ENCODE measurements at regions not wholly inside any gene's neighbourhood (a gene's known extent, or its start where the extent isn't known, plus 50 kb on each side); places are given as distances from the start of the nearest gene placed in this dataset.

DNA sequence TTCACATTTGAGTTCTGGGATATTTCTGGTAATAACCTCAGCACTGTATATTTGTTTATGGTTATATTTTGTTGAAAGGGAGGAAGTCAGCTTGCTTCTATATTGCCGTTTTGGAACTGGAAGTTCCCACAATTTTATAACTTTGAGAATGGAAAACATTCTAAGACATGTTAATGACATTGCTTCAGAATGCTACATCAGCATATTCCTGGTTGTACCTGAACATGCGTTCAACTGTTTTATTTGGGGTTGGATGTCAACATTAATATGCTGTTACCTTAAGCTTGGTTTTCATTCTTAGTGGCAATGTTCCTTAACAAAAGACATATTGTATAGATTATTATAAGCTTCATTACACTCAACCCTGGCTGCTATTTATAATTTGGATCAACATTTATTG, 489.4 kb upstream of the MAGEB18 start:
- Histone ChIP-seq H2BK15ac (ENCODE audit: low read length) (no peak overlapping the region), H4K20me1 (replicated peaks in 1 of 2; ENCODE audit: control insufficient read depth in 1 of 2, insufficient read depth in 2 of 2, low read length in 2 of 2) (no peaks in the 10 kb centered on the region), H3K27me3 (replicated peaks in 1 of 4; ENCODE audit: control insufficient read depth in 3 of 4, extremely low read depth in 1 of 4, insufficient read depth in 3 of 4, low read length in 3 of 4) (no peaks in the 10 kb centered on the region), H2BK20ac (ENCODE audit: low read length) (no peak overlapping the region), H3K36me3 (ENCODE audit: control insufficient read depth in 2 of 4, insufficient read depth in 4 of 4, low read length in 3 of 4) (no peaks in the 10 kb centered on the region), H2AFZ (ENCODE audit: low read length) (no peak overlapping the region), H3K18ac (ENCODE audit: extremely low read depth, low read length) (no peak overlapping the region), H4K5ac (ENCODE audit: insufficient read length, low read depth, low read length) (no peak overlapping the region), H3K23me2 (ENCODE audit: low read depth, low read length) (no peaks in the 10 kb centered on the region), H3K4me2 (ENCODE audit: insufficient read depth in 1 of 2, low read depth in 2 of 2, low read length in 2 of 2) (no peak overlapping the region), H3K14ac (ENCODE audit: insufficient read length) (no peak overlapping the region), H2AK5ac (ENCODE audit: low read depth, low read length) (no peak overlapping the region), H3K56ac (replicated peaks; ENCODE audit: insufficient read length, low read depth, low read length) (no peak overlapping the region), H3K79me2 (ENCODE audit: control insufficient read depth in 1 of 2, insufficient read depth in 2 of 2, low read length in 2 of 2) (no peaks in the 10 kb centered on the region), H3K4ac (replicated peaks; ENCODE audit: insufficient read length, low read depth, low read length) (no peak overlapping the region), H3K4me3 (ENCODE audit: extremely low read depth in 1 of 4, insufficient read depth in 2 of 4, low read depth in 3 of 4, low read length in 4 of 4) (no peak overlapping the region), H3K9ac (replicated peaks in 1 of 4; ENCODE audit: extremely low read depth in 1 of 4, low read depth in 3 of 4, low read length in 3 of 4) (no peak overlapping the region), H3K79me1 (ENCODE audit: low read depth, low read length) (no peaks in the 10 kb centered on the region), H3K4me1 (replicated peaks in 1 of 4; ENCODE audit: control insufficient read depth in 3 of 4, insufficient read depth in 4 of 4, low read length in 3 of 4) (no peaks in the 10 kb centered on the region), H2BK5ac (ENCODE audit: low read depth, low read length) (no peak overlapping the region), H4K8ac (ENCODE audit: extremely low read depth, insufficient read depth, low read length) (no peak overlapping the region), H2BK120ac (replicated peaks; ENCODE audit: low read depth, low read length) (no peak overlapping the region), H3K9me3 (ENCODE audit: insufficient read depth in 2 of 2, low read depth in 1 of 2, low read length in 1 of 2) (no peaks in the 10 kb centered on the region), H3K27ac (ENCODE audit: low read depth, low read length) (no peak overlapping the region), H2BK12ac (ENCODE audit: low read depth, low read length) (no peak overlapping the region), H4K91ac (replicated peaks; ENCODE audit: insufficient read length, low read length) (no peak overlapping the region), H3K23ac (ENCODE audit: insufficient read length) (no peak overlapping the region)
- no peak for FAIRE-seq
- WGBS, 2 experiments (ENCODE audit: extremely low coverage in 1 of 2, insufficient coverage in 1 of 2, insufficient read length in 1 of 2, insufficient replicate concordance in 2 of 2, low coverage in 1 of 2, low lambda C conversion rate in 2 of 2, missing lambda C conversion rate in 1 of 2), result 94% methylated on average over 2 of the region's 2 CpGs; no CpG with 5 or more reads in 1 of the 2 experiments
- no peak for DNase-seq (ENCODE audit: low read depth in 1 of 2, low spot score in 2 of 2)
- TF ChIP-seq CHD2 (IDR thresholded peaks at IDR 0.05; ENCODE audit: low read length), result no peak
- no peak for TF ChIP-seq BCL11A (IDR thresholded peaks at IDR 0.05; ENCODE audit: low read depth in 2 of 2, low read length in 2 of 2)
- no peak for TF ChIP-seq TEAD4 (IDR thresholded peaks at IDR 0.05; ENCODE audit: low read depth, low read length)
- no peak for TF ChIP-seq SP1 (IDR thresholded peaks at IDR 0.05; ENCODE audit: low read depth, low read length)
- no peak for TF ChIP-seq FOSL1 (IDR thresholded peaks at IDR 0.05; ENCODE audit: insufficient read depth, low read depth, low read length)
- TF ChIP-seq EGR1 (IDR thresholded peaks at IDR 0.05; ENCODE audit: borderline replicate concordance, low read depth, low read length), result no peak
- TF ChIP-seq, protein P1, sequence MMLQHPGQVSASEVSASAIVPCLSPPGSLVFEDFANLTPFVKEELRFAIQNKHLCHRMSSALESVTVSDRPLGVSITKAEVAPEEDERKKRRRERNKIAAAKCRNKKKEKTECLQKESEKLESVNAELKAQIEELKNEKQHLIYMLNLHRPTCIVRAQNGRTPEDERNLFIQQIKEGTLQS (IDR thresholded peaks at IDR 0.05; ENCODE audit: insufficient read depth, low read depth, low read length), result no peak
- TF ChIP-seq HDAC6 (IDR thresholded peaks at IDR 0.05; ENCODE audit: low read depth, low read length), result no peak
- ChIA-PET POLR2A (ENCODE audit: partially characterized antibody) (no interaction called here), CTCF (ENCODE audit: partially characterized antibody) (no interaction called here)
